HEK293 (cell line): ENCODE measurements at regions not wholly inside any gene's neighbourhood (a gene's known extent, or its start where the extent isn't known, plus 50 kb on each side); places are given as distances from the start of the nearest gene placed in this dataset.

ENCODE experiments used
- CTCF ChIA-PET: fragments of 350-600 bp; formaldehyde crosslinking; extraction: SDS; loops from one replicate; lab custom pipeline; 2021; ENCODE audit warnings: antibody characterized with exemption; lab: Yijun Ruan, JAX
- POLR2A ChIA-PET: fragments of 300-600 bp; formaldehyde crosslinking; extraction: SDS; loops from one replicate; lab custom pipeline; 2020; ENCODE audit warnings: antibody characterized with exemption, inconsistent platforms; lab: Yijun Ruan, JAX
- H3K27ac ChIP-seq: fragments of 200-500 bp; sonication (Bioruptor generic); 2 replicates; pipeline ENCODE4 v1.5.1; 2014; ENCODE audit warnings: low read depth, low read length, control low read depth, inconsistent platforms; ENCODE audit errors: extremely low read depth
- H3K36me3 ChIP-seq, 2 experiments: fragments of 200-500 bp in 1 of 2; sonication (Bioruptor generic) in 1 of 2; 1 replicate in 1 of 2; 2 replicates in 1 of 2; pipeline ENCODE4 v1.5.1; 2014 to 2017; ENCODE audit warnings: inconsistent platforms in 2 of 2, low read length in 2 of 2; ENCODE audit not compliant: control insufficient read depth in 2 of 2, insufficient read depth in 1 of 2
- H3K4me1 ChIP-seq: fragments of 200-500 bp; sonication (Bioruptor generic); 2 replicates; pipeline ENCODE4 v1.5.1; 2014; ENCODE audit warnings: mild to moderate bottlenecking, low read length, inconsistent platforms; ENCODE audit not compliant: control insufficient read depth, insufficient read depth
- H3K4me3 ChIP-seq: 2 replicates; pipeline ENCODE4 v1.5.1; 2011; ENCODE audit warnings: low read depth, mild to moderate bottlenecking, control low read depth, low read length, moderate library complexity
- H3K9me3 ChIP-seq: fragments of 200-500 bp; sonication (Bioruptor generic); 2 replicates; pipeline ENCODE4 v1.5.1; 2014; ENCODE audit warnings: low read depth, low read length, inconsistent platforms; ENCODE audit not compliant: control insufficient read depth, insufficient read depth
- GLIS2 ChIP-seq: fragments of 450-650 bp; formaldehyde crosslinking; IDR thresholded peaks from 2 replicates; pipeline ENCODE4 v1.5.1; 2016; ENCODE audit warnings: missing biosample characterization, missing genetic modification characterization
- KLF8 ChIP-seq: fragments of 450-650 bp; formaldehyde crosslinking; IDR thresholded peaks from 2 replicates; pipeline ENCODE4 v1.5.1; 2016; ENCODE audit warnings: missing biosample characterization, missing genetic modification characterization
- REST ChIP-seq: fragments of 450-650 bp; formaldehyde crosslinking; IDR thresholded peaks from 2 replicates; pipeline ENCODE4 v1.5.1; 2016; ENCODE audit warnings: missing biosample characterization, missing genetic modification characterization
- ZBTB11 ChIP-seq: fragments of 450-650 bp; formaldehyde crosslinking; conservative IDR thresholded peaks from 2 replicates; pipeline ENCODE4 v1.5.1; 2016; ENCODE audit warnings: low read depth, missing biosample characterization, missing genetic modification characterization
- ZFP3 ChIP-seq: fragments of 450-650 bp; formaldehyde crosslinking; IDR thresholded peaks from 2 replicates; pipeline ENCODE4 v1.5.1; 2016; ENCODE audit warnings: low read depth, missing biosample characterization, missing genetic modification characterization
- ZNF132 ChIP-seq: fragments of 450-650 bp; formaldehyde crosslinking; IDR thresholded peaks from 2 replicates; pipeline ENCODE4 v1.5.1; 2017; ENCODE audit warnings: missing biosample characterization, missing genetic modification characterization, borderline replicate concordance
- ZNF16 ChIP-seq: fragments of 450-650 bp; formaldehyde crosslinking; IDR thresholded peaks from 2 replicates; pipeline ENCODE4 v1.5.1; 2016; ENCODE audit warnings: low read depth, missing biosample characterization, missing genetic modification characterization
- ZNF175 ChIP-seq: fragments of 450-650 bp; formaldehyde crosslinking; IDR thresholded peaks from 2 replicates; pipeline ENCODE4 v1.5.1; 2016; ENCODE audit warnings: missing biosample characterization, missing genetic modification characterization
- ZNF341 ChIP-seq: fragments of 450-650 bp; formaldehyde crosslinking; IDR thresholded peaks from 2 replicates; pipeline ENCODE4; 2016; ENCODE audit warnings: low read depth, missing biosample characterization, missing genetic modification characterization
- ZNF366 ChIP-seq: fragments of 450-650 bp; formaldehyde crosslinking; conservative IDR thresholded peaks from 2 replicates; pipeline ENCODE4 v1.5.1; 2016; ENCODE audit warnings: missing biosample characterization, missing genetic modification characterization
- ZNF449 ChIP-seq: fragments of 450-650 bp; formaldehyde crosslinking; IDR thresholded peaks from 2 replicates; pipeline ENCODE4 v1.5.1; 2017; ENCODE audit warnings: missing biosample characterization, mild to moderate bottlenecking, missing genetic modification characterization, moderate library complexity
- ZNF473 ChIP-seq: fragments of 450-650 bp; formaldehyde crosslinking; IDR thresholded peaks from 2 replicates; pipeline ENCODE4 v1.5.1; 2017; ENCODE audit warnings: missing biosample characterization, missing genetic modification characterization
- ZNF621 ChIP-seq: fragments of 450-650 bp; formaldehyde crosslinking; IDR thresholded peaks from 2 replicates; pipeline ENCODE4 v1.5.1; 2017; ENCODE audit warnings: missing biosample characterization, missing genetic modification characterization
- ZNF658 ChIP-seq: fragments of 450-650 bp; formaldehyde crosslinking; IDR thresholded peaks from 2 replicates; pipeline ENCODE4; 2016; ENCODE audit warnings: missing biosample characterization, missing genetic modification characterization
- ZNF670 ChIP-seq: fragments of 450-650 bp; formaldehyde crosslinking; IDR thresholded peaks from 2 replicates; pipeline ENCODE4 v1.5.1; 2016; ENCODE audit warnings: missing biosample characterization, missing genetic modification characterization, low read depth
- ZNF701 ChIP-seq: fragments of 450-650 bp; formaldehyde crosslinking; IDR thresholded peaks from 2 replicates; pipeline ENCODE4 v1.5.1; 2016; ENCODE audit warnings: missing biosample characterization, missing genetic modification characterization
- ZNF837 ChIP-seq: fragments of 450-650 bp; formaldehyde crosslinking; IDR thresholded peaks from 2 replicates; pipeline ENCODE4 v1.5.1; 2016; ENCODE audit warnings: missing biosample characterization, missing genetic modification characterization
- TF ChIP-seq, protein P1 (sequence below): fragments of 450-650 bp; formaldehyde crosslinking; IDR thresholded peaks from 2 replicates; pipeline ENCODE4 v1.5.1; 2016; ENCODE audit warnings: missing biosample characterization, missing genetic modification characterization
- TF ChIP-seq, protein P2 (sequence below): fragments of 450-650 bp; formaldehyde crosslinking; IDR thresholded peaks from 2 replicates; pipeline ENCODE4; 2016; ENCODE audit warnings: missing biosample characterization, missing genetic modification characterization
- TF ChIP-seq, protein P3 (sequence below): fragments of 450-650 bp; formaldehyde crosslinking; IDR thresholded peaks from 2 replicates; pipeline ENCODE4 v1.5.1; 2016; ENCODE audit warnings: missing biosample characterization, missing genetic modification characterization, borderline replicate concordance

GRCh38 chr2:171214093-171214492 lies 53.4 kb upstream of the TLK1 start:
- no peak overlapping the region for H3K27ac ChIP-seq
- H3K4me1 ChIP-seq = no peaks in the 10 kb centered on the region
- no peaks in the 10 kb centered on the region for H3K36me3 ChIP-seq
- no peak overlapping the region for H3K4me3 ChIP-seq
- H3K9me3 ChIP-seq = no peaks in the 10 kb centered on the region
- ChIA-PET CTCF (interaction anchor here (0.7 kb wide), 3 partner anchors 55 to 414 kb away, joined by 5 to 6 read pairs (median 5); no protein-coding TSS in a partner anchor), POLR2A (no interaction called here)
- TF ChIP-seq ZNF837 (tag by site-specific recombination) = no peak
- TF ChIP-seq ZNF701 = no peak
- no peak for TF ChIP-seq GLIS2 (tag by site-specific recombination)
- no peak for TF ChIP-seq ZNF366 (tag by site-specific recombination)
- TF ChIP-seq, protein P1, sequence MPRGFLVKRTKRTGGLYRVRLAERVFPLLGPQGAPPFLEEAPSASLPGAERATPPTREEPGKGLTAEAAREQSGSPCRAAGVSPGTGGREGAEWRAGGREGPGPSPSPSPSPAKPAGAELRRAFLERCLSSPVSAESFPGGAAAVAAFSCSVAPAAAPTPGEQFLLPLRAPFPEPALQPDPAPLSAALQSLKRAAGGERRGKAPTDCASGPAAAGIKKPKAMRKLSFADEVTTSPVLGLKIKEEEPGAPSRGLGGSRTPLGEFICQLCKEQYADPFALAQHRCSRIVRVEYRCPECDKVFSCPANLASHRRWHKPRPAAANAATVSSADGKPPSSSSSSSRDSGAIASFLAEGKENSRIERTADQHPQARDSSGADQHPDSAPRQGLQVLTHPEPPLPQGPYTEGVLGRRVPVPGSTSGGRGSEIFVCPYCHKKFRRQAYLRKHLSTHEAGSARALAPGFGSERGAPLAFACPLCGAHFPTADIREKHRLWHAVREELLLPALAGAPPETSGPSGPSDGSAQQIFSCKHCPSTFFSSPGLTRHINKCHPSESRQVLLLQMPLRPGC (tag by site-specific recombination) = no peak
- no peak for TF ChIP-seq ZNF132 (tag by site-specific recombination)
- TF ChIP-seq ZNF658 = no peak
- TF ChIP-seq, protein P2, sequence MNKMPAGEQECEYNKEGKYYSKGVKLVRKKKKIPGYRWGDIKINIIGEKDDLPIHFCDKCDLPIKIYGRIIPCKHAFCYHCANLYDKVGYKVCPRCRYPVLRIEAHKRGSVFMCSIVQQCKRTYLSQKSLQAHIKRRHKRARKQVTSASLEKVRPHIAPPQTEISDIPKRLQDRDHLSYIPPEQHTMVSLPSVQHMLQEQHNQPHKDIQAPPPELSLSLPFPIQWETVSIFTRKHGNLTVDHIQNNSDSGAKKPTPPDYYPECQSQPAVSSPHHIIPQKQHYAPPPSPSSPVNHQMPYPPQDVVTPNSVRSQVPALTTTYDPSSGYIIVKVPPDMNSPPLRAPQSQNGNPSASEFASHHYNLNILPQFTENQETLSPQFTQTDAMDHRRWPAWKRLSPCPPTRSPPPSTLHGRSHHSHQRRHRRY (tag by site-specific recombination) = no peak
- no peak for TF ChIP-seq ZNF473
- TF ChIP-seq ZNF16 (tag by site-specific recombination) = no peak
- no peak for TF ChIP-seq KLF8 (tag by site-specific recombination)
- no peak for TF ChIP-seq REST (tag by site-specific recombination)
- TF ChIP-seq ZNF621 = no peak
- TF ChIP-seq, protein P3, sequence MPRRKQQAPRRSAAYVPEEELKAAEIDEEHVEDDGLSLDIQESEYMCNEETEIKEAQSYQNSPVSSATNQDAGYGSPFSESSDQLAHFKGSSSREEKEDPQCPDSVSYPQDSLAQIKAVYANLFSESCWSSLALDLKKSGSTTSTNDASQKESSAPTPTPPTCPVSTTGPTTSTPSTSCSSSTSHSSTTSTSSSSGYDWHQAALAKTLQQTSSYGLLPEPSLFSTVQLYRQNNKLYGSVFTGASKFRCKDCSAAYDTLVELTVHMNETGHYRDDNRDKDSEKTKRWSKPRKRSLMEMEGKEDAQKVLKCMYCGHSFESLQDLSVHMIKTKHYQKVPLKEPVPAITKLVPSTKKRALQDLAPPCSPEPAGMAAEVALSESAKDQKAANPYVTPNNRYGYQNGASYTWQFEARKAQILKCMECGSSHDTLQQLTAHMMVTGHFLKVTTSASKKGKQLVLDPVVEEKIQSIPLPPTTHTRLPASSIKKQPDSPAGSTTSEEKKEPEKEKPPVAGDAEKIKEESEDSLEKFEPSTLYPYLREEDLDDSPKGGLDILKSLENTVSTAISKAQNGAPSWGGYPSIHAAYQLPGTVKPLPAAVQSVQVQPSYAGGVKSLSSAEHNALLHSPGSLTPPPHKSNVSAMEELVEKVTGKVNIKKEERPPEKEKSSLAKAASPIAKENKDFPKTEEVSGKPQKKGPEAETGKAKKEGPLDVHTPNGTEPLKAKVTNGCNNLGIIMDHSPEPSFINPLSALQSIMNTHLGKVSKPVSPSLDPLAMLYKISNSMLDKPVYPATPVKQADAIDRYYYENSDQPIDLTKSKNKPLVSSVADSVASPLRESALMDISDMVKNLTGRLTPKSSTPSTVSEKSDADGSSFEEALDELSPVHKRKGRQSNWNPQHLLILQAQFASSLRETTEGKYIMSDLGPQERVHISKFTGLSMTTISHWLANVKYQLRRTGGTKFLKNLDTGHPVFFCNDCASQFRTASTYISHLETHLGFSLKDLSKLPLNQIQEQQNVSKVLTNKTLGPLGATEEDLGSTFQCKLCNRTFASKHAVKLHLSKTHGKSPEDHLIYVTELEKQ (tag by site-specific recombination) = no peak
- TF ChIP-seq ZNF449 = no peak
- no peak for TF ChIP-seq ZNF175 (tag by site-specific recombination)
- TF ChIP-seq ZNF341 (tag by site-specific recombination) = no peak
- TF ChIP-seq ZNF670 (tag by site-specific recombination) = no peak
- TF ChIP-seq ZFP3 (tag by site-specific recombination) = no peak
- no peak for TF ChIP-seq ZBTB11
